ENCODE measurements at regions not wholly inside any gene's neighbourhood (a gene's known extent, or its start where the extent isn't known, plus 50 kb on each side); places are given as distances from the start of the nearest gene placed in this dataset.

DNA sequence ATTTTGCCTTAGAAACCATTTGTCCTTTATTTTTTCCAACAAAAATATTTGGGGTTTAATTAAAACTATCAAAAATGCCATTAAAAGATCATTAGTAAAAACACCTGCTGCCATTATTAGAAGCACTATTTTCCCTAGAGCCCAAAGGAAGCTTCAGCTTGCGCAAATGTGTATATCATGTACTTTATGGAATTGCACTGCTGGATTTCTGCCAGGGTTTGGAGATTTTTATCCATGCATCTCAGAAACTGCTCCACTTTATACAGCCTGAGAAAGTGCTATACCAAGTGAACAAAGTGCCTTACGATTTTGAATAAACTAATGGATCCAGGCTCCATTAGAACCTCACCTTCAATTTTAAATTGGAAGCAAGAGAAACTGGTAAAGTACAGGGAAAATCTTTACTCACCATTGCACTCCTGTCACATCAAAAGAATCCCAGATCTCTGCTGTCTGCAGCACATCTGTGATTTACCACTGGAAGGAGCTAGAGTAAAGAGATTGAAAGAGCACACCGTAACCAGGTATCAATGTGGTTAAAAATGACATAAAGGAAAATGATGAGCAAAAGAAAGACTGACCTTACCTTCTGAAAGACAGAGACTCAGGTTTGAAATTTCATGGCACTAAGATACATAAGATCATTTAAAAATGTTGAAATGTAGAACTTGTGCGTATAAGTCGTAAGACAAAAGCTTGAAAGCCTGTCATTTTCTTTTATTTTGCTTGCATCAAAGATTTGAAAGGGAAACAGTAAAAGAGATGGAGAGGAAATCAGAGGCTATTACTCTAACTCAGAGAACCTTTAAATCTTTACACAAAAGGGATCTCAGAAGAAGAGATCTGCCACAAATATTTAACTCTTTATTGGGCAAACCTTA, 678.1 kb upstream of the GOT2 start:
- no peak overlapping the region for H3K4me3 ChIP-seq (ENCODE audit: low read length)
- TF ChIP-seq, protein P1, sequence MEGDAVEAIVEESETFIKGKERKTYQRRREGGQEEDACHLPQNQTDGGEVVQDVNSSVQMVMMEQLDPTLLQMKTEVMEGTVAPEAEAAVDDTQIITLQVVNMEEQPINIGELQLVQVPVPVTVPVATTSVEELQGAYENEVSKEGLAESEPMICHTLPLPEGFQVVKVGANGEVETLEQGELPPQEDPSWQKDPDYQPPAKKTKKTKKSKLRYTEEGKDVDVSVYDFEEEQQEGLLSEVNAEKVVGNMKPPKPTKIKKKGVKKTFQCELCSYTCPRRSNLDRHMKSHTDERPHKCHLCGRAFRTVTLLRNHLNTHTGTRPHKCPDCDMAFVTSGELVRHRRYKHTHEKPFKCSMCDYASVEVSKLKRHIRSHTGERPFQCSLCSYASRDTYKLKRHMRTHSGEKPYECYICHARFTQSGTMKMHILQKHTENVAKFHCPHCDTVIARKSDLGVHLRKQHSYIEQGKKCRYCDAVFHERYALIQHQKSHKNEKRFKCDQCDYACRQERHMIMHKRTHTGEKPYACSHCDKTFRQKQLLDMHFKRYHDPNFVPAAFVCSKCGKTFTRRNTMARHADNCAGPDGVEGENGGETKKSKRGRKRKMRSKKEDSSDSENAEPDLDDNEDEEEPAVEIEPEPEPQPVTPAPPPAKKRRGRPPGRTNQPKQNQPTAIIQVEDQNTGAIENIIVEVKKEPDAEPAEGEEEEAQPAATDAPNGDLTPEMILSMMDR (conservative IDR thresholded peaks at IDR 0.05; ENCODE audit: low read depth, low read length): peak; percentile 63
- DNase-seq (ENCODE audit: low read depth): no peak

DNA sequence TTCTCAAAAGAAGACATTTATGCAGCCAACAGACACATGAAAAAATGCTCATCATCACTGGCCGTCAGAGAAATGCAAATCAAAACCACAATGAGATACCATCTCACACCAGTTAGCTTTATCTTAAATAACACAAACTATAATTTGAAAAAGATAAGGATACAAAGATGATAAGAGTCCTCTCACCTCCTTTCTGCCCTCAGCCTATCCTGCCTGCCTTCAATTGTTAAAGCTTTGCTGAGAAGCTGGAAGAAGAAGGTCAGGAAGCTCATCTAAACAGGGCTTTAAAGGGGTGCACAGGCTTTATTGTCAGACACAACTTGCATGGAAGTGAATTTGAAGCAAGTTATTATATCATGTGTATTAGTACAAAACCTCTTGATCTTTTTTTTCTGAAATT, 676.3 kb upstream of the GOT2 start:
- no peak overlapping the region for H3K4me3 ChIP-seq (ENCODE audit: low read length)
- TF ChIP-seq, protein P1 (conservative IDR thresholded peaks at IDR 0.05; ENCODE audit: low read depth, low read length): no peak
- DNase-seq (ENCODE audit: low read depth): no peak

DNA sequence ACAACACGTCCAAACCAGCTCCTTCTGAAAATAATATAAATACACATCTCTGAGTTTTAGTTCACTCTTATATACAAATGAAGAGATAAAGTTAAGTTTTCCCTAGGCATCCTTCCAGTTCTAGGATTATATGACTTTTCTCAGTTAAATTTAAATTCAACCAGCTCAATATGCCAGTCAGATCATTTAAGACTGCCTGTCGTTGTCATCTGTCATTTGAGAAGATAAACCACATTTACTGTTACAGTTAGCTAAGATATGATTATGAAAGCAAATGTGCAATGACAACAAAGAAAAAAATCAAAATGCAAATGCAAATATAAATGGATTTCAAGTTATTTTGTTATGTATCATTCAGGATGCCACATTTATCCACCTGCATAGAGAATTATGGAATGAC, 671.7 kb upstream of the GOT2 start:
- no peak for DNase-seq (ENCODE audit: low read depth)
- TF ChIP-seq, protein P1 (conservative IDR thresholded peaks at IDR 0.05; ENCODE audit: low read depth, low read length): no peak
- H3K4me3 ChIP-seq (ENCODE audit: low read length): no peak overlapping the region

DNA sequence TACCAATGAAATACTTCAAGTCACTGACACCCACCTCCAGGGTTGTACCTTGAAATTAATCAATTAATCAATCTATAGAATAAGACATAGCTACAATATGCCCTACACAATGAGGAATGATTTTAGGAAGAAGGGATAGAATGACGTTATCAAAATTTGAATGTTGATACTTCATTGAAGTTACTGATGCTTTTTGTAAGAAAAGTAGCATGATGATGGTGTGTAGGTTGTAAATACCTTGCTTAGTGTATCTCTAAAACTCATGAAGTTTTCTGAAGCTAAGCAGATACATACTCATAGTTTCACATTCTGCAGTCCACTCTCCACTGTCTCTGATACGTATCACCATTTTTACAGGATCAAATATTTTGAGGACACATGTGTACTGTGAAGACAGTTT, 670.4 kb upstream of the GOT2 start:
- no peak for DNase-seq (ENCODE audit: low read depth)
- TF ChIP-seq, protein P1 (conservative IDR thresholded peaks at IDR 0.05; ENCODE audit: low read depth, low read length): no peak
- H3K4me3 ChIP-seq (ENCODE audit: low read length): no peak overlapping the region

DNA sequence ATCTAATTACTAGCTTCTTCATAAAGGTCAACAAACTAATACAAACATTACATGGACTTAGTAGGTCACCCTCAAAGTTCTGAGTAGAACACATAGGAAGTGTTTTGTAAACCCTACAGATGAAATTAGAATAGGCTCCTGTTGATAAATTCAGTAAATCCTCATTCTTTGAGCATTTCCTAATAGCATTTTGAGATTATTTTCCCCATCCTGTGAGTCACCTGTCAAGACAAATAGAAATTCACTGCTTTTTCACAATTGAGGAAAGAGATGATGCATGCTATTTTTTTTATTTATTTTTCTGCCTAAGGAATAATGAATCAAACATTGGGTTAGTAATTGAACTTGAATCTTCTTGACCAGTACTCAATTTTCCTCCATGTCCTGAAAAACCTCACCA, 666.7 kb upstream of the GOT2 start:
- no peak overlapping the region for H3K4me3 ChIP-seq (ENCODE audit: low read length)
- DNase-seq (ENCODE audit: low read depth): no peak
- TF ChIP-seq, protein P1 (conservative IDR thresholded peaks at IDR 0.05; ENCODE audit: low read depth, low read length): no peak

DNA sequence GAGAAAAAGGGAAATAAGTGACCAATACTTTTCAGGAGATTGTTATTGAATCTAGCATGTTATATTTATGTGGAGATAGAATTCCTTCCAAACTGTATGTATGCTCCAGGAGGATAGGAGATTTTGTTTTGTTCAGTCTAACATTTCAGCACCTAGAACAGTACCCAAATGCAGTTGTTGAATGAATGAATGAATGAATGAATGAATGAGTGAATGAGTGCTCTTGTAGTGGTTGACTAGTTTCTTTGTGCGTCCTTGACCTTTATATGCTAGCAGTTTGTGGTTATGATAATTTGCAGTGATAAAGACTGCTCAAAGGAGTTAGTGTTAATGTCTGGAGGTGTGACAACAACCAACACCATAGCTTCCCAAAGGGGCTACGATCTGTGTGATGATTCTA, 663.5 kb upstream of the GOT2 start:
- DNase-seq (ENCODE audit: low read depth): no peak
- TF ChIP-seq, protein P1 (conservative IDR thresholded peaks at IDR 0.05; ENCODE audit: low read depth, low read length): no peak
- H3K4me3 ChIP-seq (ENCODE audit: low read length): no peak overlapping the region

DNA sequence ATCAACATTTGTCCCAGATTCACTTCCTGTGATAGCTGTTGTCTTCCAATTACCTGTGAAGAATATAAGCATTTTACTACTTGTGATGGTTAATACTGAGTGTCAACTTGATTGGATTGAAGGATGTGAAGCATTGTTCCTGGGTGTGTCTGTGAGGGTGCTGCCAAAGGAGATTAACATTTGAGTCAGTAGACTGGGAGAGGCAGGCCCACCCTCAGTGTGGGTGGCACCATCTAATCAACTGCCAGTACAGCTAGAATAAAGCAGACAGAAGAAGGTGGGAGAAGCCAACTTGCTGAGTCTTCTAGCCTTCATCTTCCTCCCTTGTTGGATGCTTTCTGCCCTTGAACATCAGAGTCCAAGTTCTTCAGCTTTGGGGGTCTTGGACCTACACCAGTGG, 660.4 kb upstream of the GOT2 start:
- no peak for DNase-seq (ENCODE audit: low read depth)
- H3K4me3 ChIP-seq (ENCODE audit: low read length): no peak overlapping the region
- TF ChIP-seq, protein P1 (conservative IDR thresholded peaks at IDR 0.05; ENCODE audit: low read depth, low read length): no peak
